ENCODE measurements at regions not wholly inside any gene's neighbourhood (a gene's known extent, or its start where the extent isn't known, plus 50 kb on each side); places are given as distances from the start of the nearest gene placed in this dataset.
"Not testable (repeated sequence)": the region's sequence is repeated elsewhere in the genome, so short reads cannot be mapped to it uniquely, and the experiment has no call there.

GRCh38 chr1:219726480-219727272 is 113.8 kb upstream of the ZC3H11B start:
- no peak for DNase-seq (ENCODE audit: low spot score)

GRCh38 chr1:219724440-219724839 is 111.5 kb upstream of the ZC3H11B start:
- no peak for DNase-seq (ENCODE audit: low spot score)

- no peak for DNase-seq (ENCODE audit: low spot score)
Observed at GRCh38 chr1:219717536-219717935, 104.6 kb upstream of the ZC3H11B start.

GRCh38 chr1:219716611-219717114 is 103.8 kb upstream of the ZC3H11B start:
- DNase-seq (ENCODE audit: low spot score), result no peak

GRCh38 chr1:219713981-219714381 is 101.1 kb upstream of the ZC3H11B start:
- DNase-seq (ENCODE audit: low spot score), result peak; percentile 11

- no peak for DNase-seq (ENCODE audit: low spot score)
Observed at GRCh38 chr1:219712506-219712905, 99.6 kb upstream of the ZC3H11B start.

GRCh38 chr1:219710529-219711194 is 97.8 kb upstream of the ZC3H11B start:
- DNase-seq (ENCODE audit: low spot score), result peak; percentile 94

GRCh38 chr1:219708919-219709543 is 96.1 kb upstream of the ZC3H11B start:
- DNase-seq (ENCODE audit: low spot score), result no peak

GRCh38 chr1:219707885-219708284 is 95.0 kb upstream of the ZC3H11B start:
- not testable (repeated sequence) for DNase-seq (ENCODE audit: low spot score)

GRCh38 chr1:219704331-219704730 is 91.4 kb upstream of the ZC3H11B start:
- not testable (repeated sequence) for DNase-seq (ENCODE audit: low spot score)

GRCh38 chr1:219703368-219703639 is 90.4 kb upstream of the ZC3H11B start:
- DNase-seq (ENCODE audit: low spot score), result no peak

- DNase-seq (ENCODE audit: low spot score), result no peak
Observed at GRCh38 chr1:219701476-219701875, 88.6 kb upstream of the ZC3H11B start.

GRCh38 chr1:219699870-219700269 is 87.0 kb upstream of the ZC3H11B start:
- DNase-seq (ENCODE audit: low spot score), result no peak

GRCh38 chr1:219697682-219698081 is 84.8 kb upstream of the ZC3H11B start:
- DNase-seq (ENCODE audit: low spot score), result no peak

GRCh38 chr1:219692981-219693380 is 80.1 kb upstream of the ZC3H11B start:
- no peak for DNase-seq (ENCODE audit: low spot score)

GRCh38 chr1:219689774-219690173 is 76.9 kb upstream of the ZC3H11B start:
- DNase-seq (ENCODE audit: low spot score), result no peak

GRCh38 chr1:219687779-219688178 is 74.9 kb upstream of the ZC3H11B start:
- DNase-seq (ENCODE audit: low spot score), result no peak

GRCh38 chr1:219686171-219686570 is 73.3 kb upstream of the ZC3H11B start:
- DNase-seq (ENCODE audit: low spot score), result no peak

GRCh38 chr1:219682788-219683187 is 69.9 kb upstream of the ZC3H11B start:
- DNase-seq (ENCODE audit: low spot score), result no peak

- DNase-seq (ENCODE audit: low spot score), result no peak
Observed at GRCh38 chr1:219681876-219682275, 69.0 kb upstream of the ZC3H11B start.

GRCh38 chr1:219676012-219676765 is 63.3 kb upstream of the ZC3H11B start:
- DNase-seq (ENCODE audit: low spot score), result no peak

GRCh38 chr1:219670426-219671149 is 57.7 kb upstream of the ZC3H11B start:
- no peak for DNase-seq (ENCODE audit: low spot score)

Measured in SW480 (cell line).